ENCODE measurements at regions not wholly inside any gene's neighbourhood (a gene's known extent, or its start where the extent isn't known, plus 50 kb on each side); places are given as distances from the start of the nearest gene placed in this dataset.

DNA sequence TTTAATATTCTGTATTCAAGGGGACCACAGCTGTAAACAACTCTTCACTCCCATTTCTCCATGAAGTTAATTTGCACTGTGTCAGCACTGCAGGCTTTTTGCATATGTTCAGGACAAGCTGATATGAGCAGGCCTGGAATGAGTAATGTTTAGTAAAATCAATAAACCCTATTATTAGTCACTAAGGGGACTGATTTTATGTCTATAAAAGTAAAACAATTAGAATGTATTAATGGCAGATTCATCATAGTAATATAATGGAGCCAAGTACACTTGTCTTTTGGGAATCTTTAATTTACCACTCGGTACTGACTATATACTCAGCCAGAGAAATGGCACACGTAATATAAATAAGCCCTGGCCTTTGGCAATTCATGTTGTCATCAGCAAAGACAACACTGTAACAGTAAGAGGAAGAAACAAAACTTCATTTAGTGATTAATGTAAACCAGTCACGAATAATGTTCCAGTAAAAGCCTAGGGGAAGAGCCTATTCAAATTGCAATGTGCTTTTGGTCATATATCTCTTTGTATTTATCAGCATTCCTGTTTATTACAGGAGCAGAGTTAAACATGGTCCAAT lies 111.6 kb downstream of the ZNF608 start:
- H3K36me3 ChIP-seq (ENCODE audit: control insufficient read depth in 2 of 4, insufficient read depth in 4 of 4, low read length in 3 of 4): peaks cover 0 to 20% (median 6%) of the 10 kb centered on the region in 4 experiments; a peak in 3 of 8 replicates
- DNase-seq (ENCODE audit: low read depth in 1 of 2, low spot score in 2 of 2): no peak
- H2AK5ac ChIP-seq (ENCODE audit: low read depth, low read length): no peak overlapping the region
- no peak overlapping the region for H3K4ac ChIP-seq (replicated peaks; ENCODE audit: insufficient read length, low read depth, low read length)
- no peaks in the 10 kb centered on the region for H3K27me3 ChIP-seq (replicated peaks in 1 of 4; ENCODE audit: control insufficient read depth in 3 of 4, extremely low read depth in 1 of 4, insufficient read depth in 3 of 4, low read length in 3 of 4)
- no peak overlapping the region for H2BK120ac ChIP-seq (replicated peaks; ENCODE audit: low read depth, low read length)
- no peaks in the 10 kb centered on the region for H3K23me2 ChIP-seq (ENCODE audit: low read depth, low read length)
- H3K56ac ChIP-seq (replicated peaks; ENCODE audit: insufficient read length, low read depth, low read length): no peak overlapping the region
- no peak overlapping the region for H2BK12ac ChIP-seq (ENCODE audit: low read depth, low read length)
- TF ChIP-seq SIRT6 (IDR thresholded peaks at IDR 0.05; ENCODE audit: low read length) (no peak), CHD1 (IDR thresholded peaks at IDR 0.05; ENCODE audit: low read depth, low read length) (no peak), CBX5 (IDR thresholded peaks at IDR 0.05; ENCODE audit: low read depth, low read length) (no peak)
- no peak overlapping the region for H2AFZ ChIP-seq (ENCODE audit: low read length)
- no peak overlapping the region for H3K23ac ChIP-seq (ENCODE audit: insufficient read length)
- 90% methylated on average over 3 of the region's 3 CpGs; no CpG with 5 or more reads in 1 of the 2 experiments for WGBS, 2 experiments (ENCODE audit: extremely low coverage in 1 of 2, insufficient coverage in 1 of 2, insufficient read length in 1 of 2, insufficient replicate concordance in 2 of 2, low coverage in 1 of 2, low lambda C conversion rate in 2 of 2, missing lambda C conversion rate in 1 of 2)
- H3K9me3 ChIP-seq (ENCODE audit: insufficient read depth in 2 of 2, low read depth in 1 of 2, low read length in 1 of 2): no peaks in the 10 kb centered on the region
- H3K79me2 ChIP-seq (ENCODE audit: control insufficient read depth in 1 of 2, insufficient read depth in 2 of 2, low read length in 2 of 2): no peaks in the 10 kb centered on the region
- H2BK15ac ChIP-seq (ENCODE audit: low read length): no peak overlapping the region
- no peak overlapping the region for H3K18ac ChIP-seq (ENCODE audit: extremely low read depth, low read length)
- H4K91ac ChIP-seq (replicated peaks; ENCODE audit: insufficient read length, low read length): no peak overlapping the region
- H3K79me1 ChIP-seq (ENCODE audit: low read depth, low read length): no peaks in the 10 kb centered on the region
- no peak overlapping the region for H3K4me3 ChIP-seq (ENCODE audit: extremely low read depth in 1 of 4, insufficient read depth in 2 of 4, low read depth in 3 of 4, low read length in 4 of 4)
- no peak overlapping the region for H3K4me2 ChIP-seq (ENCODE audit: insufficient read depth in 1 of 2, low read depth in 2 of 2, low read length in 2 of 2)
- no peaks in the 10 kb centered on the region for H4K20me1 ChIP-seq (replicated peaks in 1 of 2; ENCODE audit: control insufficient read depth in 1 of 2, insufficient read depth in 2 of 2, low read length in 2 of 2)
- no peak overlapping the region for H3K9ac ChIP-seq (replicated peaks in 1 of 4; ENCODE audit: extremely low read depth in 1 of 4, low read depth in 3 of 4, low read length in 3 of 4)
- H4K5ac ChIP-seq (ENCODE audit: insufficient read length, low read depth, low read length): no peak overlapping the region
- ChIA-PET POLR2A (ENCODE audit: partially characterized antibody) (interaction anchor here (1.5 kb wide), 1 partner anchor 16 kb away, joined by 4 read pairs; no protein-coding TSS in a partner anchor), CTCF (ENCODE audit: partially characterized antibody) (no interaction called here)
- H3K14ac ChIP-seq (ENCODE audit: insufficient read length): no peak overlapping the region
- H2BK20ac ChIP-seq (ENCODE audit: low read length): no peak overlapping the region
- no peak for FAIRE-seq
- no peak overlapping the region for H2BK5ac ChIP-seq (ENCODE audit: low read depth, low read length)
- H3K27ac ChIP-seq (ENCODE audit: low read depth, low read length): no peak overlapping the region
- peaks cover 0 to 9% (median 5%) of the 10 kb centered on the region in 4 experiments; a peak in 5 of 7 replicates for H3K4me1 ChIP-seq (replicated peaks in 1 of 4; ENCODE audit: control insufficient read depth in 3 of 4, insufficient read depth in 4 of 4, low read length in 3 of 4)
- H4K8ac ChIP-seq (ENCODE audit: extremely low read depth, insufficient read depth, low read length): no peak overlapping the region

Data from H1 (cell line).